ENCODE measurements at regions not wholly inside any gene's neighbourhood (a gene's known extent, or its start where the extent isn't known, plus 50 kb on each side); places are given as distances from the start of the nearest gene placed in this dataset.
"Not testable (repeated sequence)": the region's sequence is repeated elsewhere in the genome, so short reads cannot be mapped to it uniquely, and the experiment has no call there.

GRCh38 chr16:65817066-65817465, 549.4 kb upstream of the CDH5 start:
- no peaks in the 10 kb centered on the region for H3K27me3 ChIP-seq (ENCODE audit: control insufficient read depth, insufficient read depth, low read length)
- no peak for DNase-seq
- H3K36me3 ChIP-seq (ENCODE audit: control insufficient read depth, insufficient read depth, low read length), result no peaks in the 10 kb centered on the region
- no peaks in the 10 kb centered on the region for H3K9me3 ChIP-seq (replicated peaks; ENCODE audit: control insufficient read depth, low read depth, low read length)
- H3K4me3 ChIP-seq (ENCODE audit: low read length), result no peak overlapping the region
- peaks cover 3% of the 10 kb centered on the region for H3K4me1 ChIP-seq (ENCODE audit: control insufficient read depth, insufficient read depth, low read length)
- H3K27ac ChIP-seq (ENCODE audit: low read length), result no peak overlapping the region
- WGBS (ENCODE audit: insufficient coverage), result no CpG with 5 or more reads among the region's 3 CpGs

- peaks cover 3% of the 10 kb centered on the region for H3K4me1 ChIP-seq (ENCODE audit: control insufficient read depth, insufficient read depth, low read length)
- DNase-seq, result no peak
- no peak overlapping the region for H3K4me3 ChIP-seq (ENCODE audit: low read length)
- H3K9me3 ChIP-seq (replicated peaks; ENCODE audit: control insufficient read depth, low read depth, low read length), result no peaks in the 10 kb centered on the region
- no peaks in the 10 kb centered on the region for H3K27me3 ChIP-seq (ENCODE audit: control insufficient read depth, insufficient read depth, low read length)
- H3K27ac ChIP-seq (ENCODE audit: low read length), result no peak overlapping the region
- H3K36me3 ChIP-seq (ENCODE audit: control insufficient read depth, insufficient read depth, low read length), result no peaks in the 10 kb centered on the region
- 80% methylated on average over 1 of the region's 2 CpGs for WGBS (ENCODE audit: insufficient coverage)
Measured at GRCh38 chr16:65816556-65816955, 549.9 kb upstream of the CDH5 start.

- Histone ChIP-seq H3K4me3 (ENCODE audit: low read length) (no peak overlapping the region), H3K27ac (ENCODE audit: low read length) (no peak overlapping the region), H3K36me3 (ENCODE audit: control insufficient read depth, insufficient read depth, low read length) (no peaks in the 10 kb centered on the region), H3K9me3 (replicated peaks; ENCODE audit: control insufficient read depth, low read depth, low read length) (no peaks in the 10 kb centered on the region), H3K4me1 (ENCODE audit: control insufficient read depth, insufficient read depth, low read length) (peaks cover 3% of the 10 kb centered on the region), H3K27me3 (ENCODE audit: control insufficient read depth, insufficient read depth, low read length) (no peaks in the 10 kb centered on the region)
- no peak for DNase-seq
- WGBS (ENCODE audit: insufficient coverage), result no CpG with 5 or more reads among the region's 1 CpG
Measured at GRCh38 chr16:65815707-65816106, 550.8 kb upstream of the CDH5 start.

GRCh38 chr16:65813879-65814278, 552.6 kb upstream of the CDH5 start:
- WGBS (ENCODE audit: insufficient coverage), result 36% methylated on average over 2 of the region's 7 CpGs
- H3K27ac ChIP-seq (ENCODE audit: low read length); H3K4me1 ChIP-seq (ENCODE audit: control insufficient read depth, insufficient read depth, low read length); DNase-seq; H3K27me3 ChIP-seq (ENCODE audit: control insufficient read depth, insufficient read depth, low read length); H3K9me3 ChIP-seq (replicated peaks; ENCODE audit: control insufficient read depth, low read depth, low read length); H3K4me3 ChIP-seq (ENCODE audit: low read length); H3K36me3 ChIP-seq (ENCODE audit: control insufficient read depth, insufficient read depth, low read length): not testable (repeated sequence)

- peak; percentile 52 for DNase-seq
- no peak overlapping the region for H3K27ac ChIP-seq (ENCODE audit: low read length)
- H3K36me3 ChIP-seq (ENCODE audit: control insufficient read depth, insufficient read depth, low read length), result no peaks in the 10 kb centered on the region
- WGBS (ENCODE audit: insufficient coverage), result 75% methylated on average over 5 of the region's 8 CpGs
- H3K4me1 ChIP-seq (ENCODE audit: control insufficient read depth, insufficient read depth, low read length), result peaks cover 3% of the 10 kb centered on the region
- H3K9me3 ChIP-seq (replicated peaks; ENCODE audit: control insufficient read depth, low read depth, low read length), result no peaks in the 10 kb centered on the region
- H3K4me3 ChIP-seq (ENCODE audit: low read length), result no peak overlapping the region
- H3K27me3 ChIP-seq (ENCODE audit: control insufficient read depth, insufficient read depth, low read length), result no peaks in the 10 kb centered on the region
Measured at GRCh38 chr16:65809627-65810026, 556.9 kb upstream of the CDH5 start.

GRCh38 chr16:65808790-65809189, 557.7 kb upstream of the CDH5 start:
- no peaks in the 10 kb centered on the region for H3K27me3 ChIP-seq (ENCODE audit: control insufficient read depth, insufficient read depth, low read length)
- DNase-seq, result peak; percentile 19
- H3K36me3 ChIP-seq (ENCODE audit: control insufficient read depth, insufficient read depth, low read length), result no peaks in the 10 kb centered on the region
- peaks cover 3% of the 10 kb centered on the region for H3K4me1 ChIP-seq (ENCODE audit: control insufficient read depth, insufficient read depth, low read length)
- H3K4me3 ChIP-seq (ENCODE audit: low read length), result no peak overlapping the region
- WGBS (ENCODE audit: insufficient coverage), result 65% methylated on average over 2 of the region's 4 CpGs
- H3K9me3 ChIP-seq (replicated peaks; ENCODE audit: control insufficient read depth, low read depth, low read length), result no peaks in the 10 kb centered on the region
- H3K27ac ChIP-seq (ENCODE audit: low read length), result no peak overlapping the region

- WGBS (ENCODE audit: insufficient coverage), result 69% methylated on average over 1 of the region's 1 CpG
Measured at GRCh38 chr16:65807858-65808257, 558.6 kb upstream of the CDH5 start.

GRCh38 chr16:65805704-65806103, 560.8 kb upstream of the CDH5 start:
- not testable (repeated sequence) for H3K4me1 ChIP-seq (ENCODE audit: control insufficient read depth, insufficient read depth, low read length); H3K4me3 ChIP-seq (ENCODE audit: low read length); H3K9me3 ChIP-seq (replicated peaks; ENCODE audit: control insufficient read depth, low read depth, low read length); H3K36me3 ChIP-seq (ENCODE audit: control insufficient read depth, insufficient read depth, low read length); DNase-seq; H3K27ac ChIP-seq (ENCODE audit: low read length); H3K27me3 ChIP-seq (ENCODE audit: control insufficient read depth, insufficient read depth, low read length)

More at GRCh38 chr16:65807858-65808257, 558.6 kb upstream of the CDH5 start:
- H3K36me3 ChIP-seq (ENCODE audit: control insufficient read depth, insufficient read depth, low read length), result no peaks in the 10 kb centered on the region
- no peaks in the 10 kb centered on the region for H3K9me3 ChIP-seq (replicated peaks; ENCODE audit: control insufficient read depth, low read depth, low read length)
- DNase-seq, result no peak
- H3K27me3 ChIP-seq (ENCODE audit: control insufficient read depth, insufficient read depth, low read length), result no peaks in the 10 kb centered on the region
- no peak overlapping the region for H3K27ac ChIP-seq (ENCODE audit: low read length)
- H3K4me1 ChIP-seq (ENCODE audit: control insufficient read depth, insufficient read depth, low read length), result peaks cover under 1% of the 10 kb centered on the region
- no peak overlapping the region for H3K4me3 ChIP-seq (ENCODE audit: low read length)

- H3K27ac ChIP-seq (ENCODE audit: low read length), result no peak overlapping the region
- no peaks in the 10 kb centered on the region for H3K9me3 ChIP-seq (replicated peaks; ENCODE audit: control insufficient read depth, low read depth, low read length)
- H3K27me3 ChIP-seq (ENCODE audit: control insufficient read depth, insufficient read depth, low read length), result peaks cover 2% of the 10 kb centered on the region
- DNase-seq, result peak; percentile 66
- WGBS (ENCODE audit: insufficient coverage), result no CpG with 5 or more reads among the region's 3 CpGs
- peaks cover 4% of the 10 kb centered on the region for H3K4me1 ChIP-seq (ENCODE audit: control insufficient read depth, insufficient read depth, low read length)
- no peak overlapping the region for H3K4me3 ChIP-seq (ENCODE audit: low read length)
- H3K36me3 ChIP-seq (ENCODE audit: control insufficient read depth, insufficient read depth, low read length), result no peaks in the 10 kb centered on the region
Measured at GRCh38 chr16:65796481-65796880, 570.0 kb upstream of the CDH5 start.

GRCh38 chr16:65794973-65795372, 571.5 kb upstream of the CDH5 start:
- H3K27me3 ChIP-seq (ENCODE audit: control insufficient read depth, insufficient read depth, low read length), result peaks cover 2% of the 10 kb centered on the region
- no peak for DNase-seq
- no peak overlapping the region for H3K4me3 ChIP-seq (ENCODE audit: low read length)
- WGBS (ENCODE audit: insufficient coverage), result no CpG with 5 or more reads among the region's 1 CpG
- no peaks in the 10 kb centered on the region for H3K9me3 ChIP-seq (replicated peaks; ENCODE audit: control insufficient read depth, low read depth, low read length)
- H3K27ac ChIP-seq (ENCODE audit: low read length), result no peak overlapping the region
- H3K4me1 ChIP-seq (ENCODE audit: control insufficient read depth, insufficient read depth, low read length), result peaks cover 4% of the 10 kb centered on the region
- no peaks in the 10 kb centered on the region for H3K36me3 ChIP-seq (ENCODE audit: control insufficient read depth, insufficient read depth, low read length)

GRCh38 chr16:65793781-65794180, 572.7 kb upstream of the CDH5 start:
- Histone ChIP-seq H3K27me3 (ENCODE audit: control insufficient read depth, insufficient read depth, low read length) (peaks cover 2% of the 10 kb centered on the region), H3K4me1 (ENCODE audit: control insufficient read depth, insufficient read depth, low read length) (peaks cover 7% of the 10 kb centered on the region), H3K36me3 (ENCODE audit: control insufficient read depth, insufficient read depth, low read length) (no peaks in the 10 kb centered on the region), H3K4me3 (ENCODE audit: low read length) (no peak overlapping the region), H3K9me3 (replicated peaks; ENCODE audit: control insufficient read depth, low read depth, low read length) (no peaks in the 10 kb centered on the region), H3K27ac (ENCODE audit: low read length) (no peak overlapping the region)
- WGBS (ENCODE audit: insufficient coverage), result no CpG with 5 or more reads among the region's 3 CpGs
- DNase-seq, result no peak

Data from muscle of leg (tissue), 3 donors.